HCT116 (cell line): ENCODE measurements at regions not wholly inside any gene's neighbourhood (a gene's known extent, or its start where the extent isn't known, plus 50 kb on each side); places are given as distances from the start of the nearest gene placed in this dataset.

Source experiments
- ATAC-seq: fragments of 200-7000 bp; cut with Tn5 transposase; 2 replicates; pipeline ENCODE4 v1.9.1; 2020; ENCODE audit warnings: mild to moderate bottlenecking, moderate library complexity
- BruUV-seq: library from RNA; stranded (reverse); fragments of 400-500 nt; replicated peaks from 2 replicates; lab custom pipeline; 2021; lab: Mats Ljungman, UMichigan
- CTCF ChIA-PET: fragments of 300-600 bp; sonication (Branson Sonifier 250); formaldehyde crosslinking; loops from one replicate; lab custom pipeline; 2021; ENCODE audit warnings: antibody characterized with exemption; lab: Charles Lee
- POLR2A ChIA-PET: fragments of 300-600, 350-600 bp; sonication (Branson Sonifier 250); formaldehyde crosslinking; loops from one replicate; lab custom pipeline; 2021; ENCODE audit warnings: antibody characterized with exemption; lab: Charles Lee
- RAD21 ChIA-PET, 2 experiments: fragments of 300-600 bp; sonication (Branson Sonifier 250); formaldehyde crosslinking; loops; one replicate each; lab custom pipeline; 2023; ENCODE audit warnings: low total read pairs in 2 of 2; ENCODE audit not compliant: uncharacterized antibody in 2 of 2, unreplicated experiment in 2 of 2, low non-redundant PET in 1 of 2; lab: Charles Lee
- DNase-seq: peaks from one replicate; pipeline ENCODE4 v3.0.0-alpha.2; 2010; ENCODE audit warnings: low read depth, low spot score
- H2AFZ ChIP-seq: fragments of 200-600 bp; shearing (Covaris generic), sonication (generic); 2 replicates; pipeline ENCODE4 v1.6.1; 2017; ENCODE audit warnings: low read depth, mixed run types, mixed read lengths, antibody characterized with exemption, low read length; ENCODE audit not compliant: poor library complexity, severe bottlenecking
- H3K27ac ChIP-seq: 2 replicates; pipeline ENCODE4 v1.5.1; 2012; ENCODE audit warnings: low read depth, low read length
- H3K27me3 ChIP-seq: fragments of 200-600 bp; sonication (generic); 2 replicates; pipeline ENCODE4 v1.6.1; 2016; ENCODE audit warnings: mixed run types, low read length, mixed read lengths; ENCODE audit not compliant: insufficient read depth
- H3K36me3 ChIP-seq, 2 experiments: fragments of 200-500 bp in 1 of 2; fragments of 200-600 bp in 1 of 2; sonication (Bioruptor generic) in 1 of 2; sonication (generic) in 1 of 2; 2 replicates each; pipeline versions ENCODE4 v1.5.1 to v1.6.1; 2014 to 2016; ENCODE audit warnings: low read length in 2 of 2, inconsistent platforms in 1 of 2, mixed read lengths in 1 of 2, mixed run types in 1 of 2; ENCODE audit not compliant: insufficient read depth in 2 of 2, control insufficient read depth in 1 of 2
- H3K4me1 ChIP-seq, 2 experiments: fragments of 200-600 bp in 1 of 2; sonication (generic) in 1 of 2; 2 replicates each; pipeline versions ENCODE4 v1.5.1 to v1.6.1; 2012 to 2017; ENCODE audit warnings: low read length in 2 of 2, inconsistent platforms in 1 of 2, mild to moderate bottlenecking in 1 of 2, mixed read lengths in 1 of 2, mixed run types in 1 of 2, moderate library complexity in 1 of 2; ENCODE audit not compliant: insufficient read depth in 2 of 2, control insufficient read depth in 1 of 2
- H3K4me2 ChIP-seq: fragments of 200-600 bp; sonication (generic); 2 replicates; pipeline ENCODE4 v1.6.1; 2017; ENCODE audit warnings: mixed run types, low read length, mixed read lengths
- H3K4me3 ChIP-seq, 2 experiments: fragments of 200-600 bp in 1 of 2; sonication (generic) in 1 of 2; replicated peaks in 1 of 2; 2 replicates each; pipeline ENCODE4 v1.5.1; 2011 to 2016; ENCODE audit warnings: low read length in 2 of 2, control low read depth in 1 of 2, low read depth in 1 of 2, mild to moderate bottlenecking in 1 of 2, mixed read lengths in 1 of 2, mixed run types in 1 of 2
- H3K79me2 ChIP-seq: fragments of 200-600 bp; sonication (generic); 2 replicates; pipeline ENCODE4 v1.6.1; 2017; ENCODE audit warnings: mild to moderate bottlenecking, mixed run types, low read length, moderate library complexity, mixed read lengths; ENCODE audit not compliant: insufficient read depth
- H3K9ac ChIP-seq: fragments of 200-600 bp; sonication (generic); 2 replicates; pipeline ENCODE4 v1.6.1; 2016; ENCODE audit warnings: low read length, mixed read lengths
- H3K9me2 ChIP-seq: fragments of 200-600 bp; sonication (generic), shearing (Covaris generic); 2 replicates; pipeline ENCODE4 v1.6.1; 2017; ENCODE audit warnings: mixed run types, mild to moderate bottlenecking, moderate library complexity; ENCODE audit not compliant: insufficient read depth
- H3K9me3 ChIP-seq, 2 experiments: fragments of 200-500 bp in 1 of 2; fragments of 200-600 bp in 1 of 2; sonication (Bioruptor generic) in 1 of 2; sonication (generic) in 1 of 2; 2 replicates each; pipeline ENCODE4 v1.6.1; 2014 to 2017; ENCODE audit warnings: low read length in 2 of 2, mixed read lengths in 2 of 2, inconsistent platforms in 1 of 2, low read depth in 1 of 2, mild to moderate bottlenecking in 1 of 2, mixed run types in 1 of 2, moderate library complexity in 1 of 2; ENCODE audit not compliant: control insufficient read depth in 1 of 2, insufficient read depth in 1 of 2
- H4K20me1 ChIP-seq: fragments of 200-600 bp; sonication (generic), shearing (Covaris generic); 2 replicates; pipeline ENCODE4 v1.6.1; 2017; ENCODE audit warnings: mixed run types, mild to moderate bottlenecking, moderate library complexity; ENCODE audit not compliant: insufficient read depth
- EGR1 ChIP-seq: IDR thresholded peaks from 2 replicates; pipeline ENCODE4 v1.6.1; 2012; ENCODE audit warnings: low read depth
- ELF1 ChIP-seq: IDR thresholded peaks from 2 replicates; pipeline ENCODE4 v1.6.1; 2012; ENCODE audit warnings: low read depth, borderline replicate concordance
- EZH2 ChIP-seq: fragments of 200-600 bp; sonication (generic); IDR thresholded peaks from 2 replicates; pipeline ENCODE4 v1.6.1; 2017; ENCODE audit warnings: antibody characterized with exemption, mixed run types
- EZH2phosphoT487 ChIP-seq: fragments of 200-600 bp; IDR thresholded peaks from 2 replicates; pipeline ENCODE4 v1.6.1; 2018; ENCODE audit warnings: antibody characterized with exemption, borderline replicate concordance
- FOSL1 ChIP-seq: IDR thresholded peaks from 2 replicates; pipeline ENCODE4 v1.6.1; 2012; ENCODE audit warnings: low read depth
- JUND ChIP-seq: IDR thresholded peaks from 2 replicates; pipeline ENCODE4 v1.6.1; 2012
- POLR2A ChIP-seq: IDR thresholded peaks from 2 replicates; pipeline ENCODE4 v1.7.0; 2011; ENCODE audit warnings: borderline replicate concordance; ENCODE audit not compliant: insufficient read depth, insufficient read length; ENCODE audit errors: extremely low read depth
- POLR2AphosphoS5 ChIP-seq: IDR thresholded peaks from 2 replicates; pipeline ENCODE4 v1.6.1; 2011; ENCODE audit warnings: mild to moderate bottlenecking, low read depth, low read length, moderate library complexity
- SIN3A ChIP-seq: IDR thresholded peaks from 2 replicates; pipeline ENCODE4 v1.6.1; 2012; ENCODE audit warnings: low read depth
- SP1 ChIP-seq: IDR thresholded peaks from 2 replicates; pipeline ENCODE4 v1.6.1; 2012; ENCODE audit warnings: low read depth
- SRF ChIP-seq: IDR thresholded peaks from 2 replicates; pipeline ENCODE4 v1.6.1; 2012; ENCODE audit warnings: low read depth
- TCF7L2 ChIP-seq: IDR thresholded peaks from 2 replicates; pipeline ENCODE4 v1.7.0; 2011; ENCODE audit warnings: borderline replicate concordance, inconsistent platforms; ENCODE audit not compliant: insufficient read depth, insufficient read length; ENCODE audit errors: extremely low read depth
- YY1 ChIP-seq: IDR thresholded peaks from 2 replicates; pipeline ENCODE4 v1.6.1; 2011; ENCODE audit warnings: low read length, low read depth, moderate library complexity, mild to moderate bottlenecking; ENCODE audit not compliant: insufficient replicate concordance; ENCODE audit errors: extremely low read depth
- ZFX ChIP-seq: fragments of 450-650 bp; IDR thresholded peaks from 2 replicates; pipeline ENCODE4 v1.6.1; 2017
- ZNF274 ChIP-seq: fragments of 200-500 bp; sonication (Bioruptor generic); IDR thresholded peaks from 2 replicates; pipeline ENCODE4 v1.6.1; 2014; ENCODE audit warnings: mild to moderate bottlenecking, low read depth, low read length, inconsistent platforms
- intact Hi-C: fragments of 100-400 bp; cut with micrococcal nuclease; formaldehyde crosslinking; loops from 2 replicates; pipeline ENCODE4 v1.10.0; 2022
- TF ChIP-seq, protein P1 (sequence below): IDR thresholded peaks from 2 replicates; pipeline ENCODE4 v1.6.1; 2012
- TF ChIP-seq, protein P2 (sequence below): IDR thresholded peaks from 2 replicates; pipeline ENCODE4 v1.6.1; 2012; ENCODE audit warnings: low read depth
- TF ChIP-seq, protein P3 (sequence below): IDR thresholded peaks from 2 replicates; pipeline ENCODE4 v1.6.1; 2012

DNA sequence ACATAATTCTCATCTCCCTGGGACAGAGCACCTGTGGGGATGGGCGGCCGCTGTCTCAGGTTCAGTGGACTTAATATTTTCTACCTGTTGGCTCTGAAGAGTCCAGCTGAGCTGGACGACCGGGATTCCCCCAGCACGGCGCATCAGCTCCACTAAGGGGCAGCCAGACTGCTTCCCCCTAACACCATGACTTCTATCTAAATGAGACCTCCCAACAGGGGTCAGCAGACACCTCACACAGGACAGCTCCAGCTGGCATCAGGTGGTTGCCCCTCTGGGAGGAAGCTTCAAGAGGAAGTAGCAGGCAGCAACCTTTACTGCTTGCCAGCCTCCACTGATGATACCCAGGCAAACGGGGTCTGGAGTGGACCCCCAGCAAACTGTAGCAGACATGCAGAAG lies 226.0 kb upstream of the DSEL start:
- no peak overlapping the region for H3K9ac ChIP-seq
- ATAC-seq, result no peak
- no peak for DNase-seq
- RAD21 ChIA-PET, result no interaction called here
- H3K4me3 ChIP-seq, result no peak overlapping the region
- H3K9me3 ChIP-seq, result peaks cover 8 to 21% of the 10 kb centered on the region in 2 experiments
- no peaks in the 10 kb centered on the region; the same call in 1 of the 2 replicates for H4K20me1 ChIP-seq
- H3K36me3 ChIP-seq, result no peaks in the 10 kb centered on the region
- H3K9me2 ChIP-seq, result no peaks in the 10 kb centered on the region
- H3K4me1 ChIP-seq, result no peaks in the 10 kb centered on the region
- no peak overlapping the region for H2AFZ ChIP-seq
- H3K4me2 ChIP-seq, result no peak overlapping the region
- H3K27me3 ChIP-seq, result no peaks in the 10 kb centered on the region
- intact Hi-C loops, result no loop called here
- CTCF ChIA-PET, result no interaction called here
- POLR2A ChIA-PET, result no interaction called here
- TF ChIP-seq JUND, result no peak
- TF ChIP-seq SIN3A, result no peak
- TF ChIP-seq ZFX, result no peak
- TF ChIP-seq, all 23 proteins: peak for 0
- Histone ChIP-seq H3K79me2 (no peaks in the 10 kb centered on the region), H3K27ac (no peak overlapping the region)
- BruUV-seq, result no TSS peak

DNA sequence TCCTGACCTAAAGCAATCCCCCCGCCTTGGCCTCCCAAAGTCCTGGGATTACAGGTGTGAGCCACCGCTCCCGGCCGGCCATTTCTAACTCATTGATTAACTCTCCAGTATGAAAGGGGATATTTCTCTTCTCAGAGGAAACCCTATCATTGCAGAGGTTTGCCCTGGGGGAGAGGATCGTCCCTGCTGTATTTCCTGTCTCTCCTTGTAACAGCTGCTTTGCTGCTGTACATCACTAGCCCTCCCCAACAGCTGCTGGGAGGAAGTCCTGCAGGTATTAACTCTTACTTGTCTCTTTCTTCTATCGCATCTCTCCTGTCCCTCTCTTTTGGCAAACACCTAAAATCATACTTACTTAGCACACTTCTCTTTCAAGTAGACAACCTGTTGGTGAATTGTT lies 219.0 kb upstream of the DSEL start:
- TF ChIP-seq ZNF274 (no peak), EGR1 (no peak), YY1 (no peak), ELF1 (no peak), SP1 (no peak), EZH2phosphoT487 (no peak), ZFX (no peak), SIN3A (no peak), POLR2A (no peak), FOSL1 (no peak), EZH2 (no peak), JUND (no peak), SRF (no peak), TCF7L2 (no peak), POLR2AphosphoS5 (no peak)
- TF ChIP-seq, protein P1, sequence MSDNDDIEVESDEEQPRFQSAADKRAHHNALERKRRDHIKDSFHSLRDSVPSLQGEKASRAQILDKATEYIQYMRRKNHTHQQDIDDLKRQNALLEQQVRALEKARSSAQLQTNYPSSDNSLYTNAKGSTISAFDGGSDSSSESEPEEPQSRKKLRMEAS, result no peak
- TF ChIP-seq, protein P2, sequence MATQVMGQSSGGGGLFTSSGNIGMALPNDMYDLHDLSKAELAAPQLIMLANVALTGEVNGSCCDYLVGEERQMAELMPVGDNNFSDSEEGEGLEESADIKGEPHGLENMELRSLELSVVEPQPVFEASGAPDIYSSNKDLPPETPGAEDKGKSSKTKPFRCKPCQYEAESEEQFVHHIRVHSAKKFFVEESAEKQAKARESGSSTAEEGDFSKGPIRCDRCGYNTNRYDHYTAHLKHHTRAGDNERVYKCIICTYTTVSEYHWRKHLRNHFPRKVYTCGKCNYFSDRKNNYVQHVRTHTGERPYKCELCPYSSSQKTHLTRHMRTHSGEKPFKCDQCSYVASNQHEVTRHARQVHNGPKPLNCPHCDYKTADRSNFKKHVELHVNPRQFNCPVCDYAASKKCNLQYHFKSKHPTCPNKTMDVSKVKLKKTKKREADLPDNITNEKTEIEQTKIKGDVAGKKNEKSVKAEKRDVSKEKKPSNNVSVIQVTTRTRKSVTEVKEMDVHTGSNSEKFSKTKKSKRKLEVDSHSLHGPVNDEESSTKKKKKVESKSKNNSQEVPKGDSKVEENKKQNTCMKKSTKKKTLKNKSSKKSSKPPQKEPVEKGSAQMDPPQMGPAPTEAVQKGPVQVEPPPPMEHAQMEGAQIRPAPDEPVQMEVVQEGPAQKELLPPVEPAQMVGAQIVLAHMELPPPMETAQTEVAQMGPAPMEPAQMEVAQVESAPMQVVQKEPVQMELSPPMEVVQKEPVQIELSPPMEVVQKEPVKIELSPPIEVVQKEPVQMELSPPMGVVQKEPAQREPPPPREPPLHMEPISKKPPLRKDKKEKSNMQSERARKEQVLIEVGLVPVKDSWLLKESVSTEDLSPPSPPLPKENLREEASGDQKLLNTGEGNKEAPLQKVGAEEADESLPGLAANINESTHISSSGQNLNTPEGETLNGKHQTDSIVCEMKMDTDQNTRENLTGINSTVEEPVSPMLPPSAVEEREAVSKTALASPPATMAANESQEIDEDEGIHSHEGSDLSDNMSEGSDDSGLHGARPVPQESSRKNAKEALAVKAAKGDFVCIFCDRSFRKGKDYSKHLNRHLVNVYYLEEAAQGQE, result no peak
- TF ChIP-seq, protein P3, sequence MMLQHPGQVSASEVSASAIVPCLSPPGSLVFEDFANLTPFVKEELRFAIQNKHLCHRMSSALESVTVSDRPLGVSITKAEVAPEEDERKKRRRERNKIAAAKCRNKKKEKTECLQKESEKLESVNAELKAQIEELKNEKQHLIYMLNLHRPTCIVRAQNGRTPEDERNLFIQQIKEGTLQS, result no peak
- no peak for DNase-seq
- ChIA-PET POLR2A (no interaction called here), CTCF (no interaction called here), RAD21 (no interaction called here)
- Histone ChIP-seq H3K79me2 (no peaks in the 10 kb centered on the region), H3K9me3 (peaks cover 9 to 13% of the 10 kb centered on the region in 2 experiments; a peak in 3 of 4 replicates), H3K4me2 (no peak overlapping the region), H3K36me3 (no peaks in the 10 kb centered on the region), H3K9me2 (no peaks in the 10 kb centered on the region), H3K27ac (no peak overlapping the region), H3K9ac (no peak overlapping the region), H3K27me3 (no peaks in the 10 kb centered on the region), H3K4me1 (no peaks in the 10 kb centered on the region), H4K20me1 (no peaks in the 10 kb centered on the region; the same call in 1 of the 2 replicates), H2AFZ (no peak overlapping the region), H3K4me3 (no peak overlapping the region)
- BruUV-seq, result no TSS peak
- intact Hi-C loops, result no loop called here
- no peak for ATAC-seq
